Liver (tissue), 8 donors: ENCODE measurements at regions not wholly inside any gene's neighbourhood (a gene's known extent, or its start where the extent isn't known, plus 50 kb on each side); places are given as distances from the start of the nearest gene placed in this dataset.

Experiments used
- DNase-seq: peaks from one replicate; pipeline ENCODE4 v3.0.0-alpha.2; 2017; ENCODE audit warnings: low spot score
- H3K27ac ChIP-seq, 2 donors: one replicate each; pipeline ENCODE4 v1.7.0; 2013; ENCODE audit warnings: inconsistent platforms in 2 of 2, low read length in 2 of 2, control low read depth in 1 of 2, low read depth in 1 of 2, mild to moderate bottlenecking in 1 of 2
- H3K27me3 ChIP-seq, 4 donors: one replicate each; pipeline versions ENCODE4 v1.6.1 to v1.7.0; 2013; ENCODE audit warnings: low read length in 3 of 4, inconsistent platforms in 1 of 4, mild to moderate bottlenecking in 1 of 4, moderate library complexity in 1 of 4; ENCODE audit not compliant: control insufficient read depth in 4 of 4, insufficient read depth in 4 of 4
- H3K36me3 ChIP-seq, 4 donors: one replicate each; pipeline versions ENCODE4 v1.6.1 to v1.7.0; 2013; ENCODE audit warnings: low read length in 3 of 4, mild to moderate bottlenecking in 3 of 4, low read depth in 1 of 4, moderate library complexity in 1 of 4; ENCODE audit not compliant: control insufficient read depth in 4 of 4, insufficient read depth in 3 of 4
- H3K4me1 ChIP-seq, 4 donors: one replicate each; pipeline versions ENCODE4 v1.6.1 to v1.7.0; 2013; ENCODE audit warnings: low read length in 3 of 4, mild to moderate bottlenecking in 3 of 4, moderate library complexity in 1 of 4; ENCODE audit not compliant: control insufficient read depth in 4 of 4, insufficient read depth in 4 of 4
- H3K4me3 ChIP-seq, 3 donors: one replicate each; pipeline versions ENCODE4 v1.6.1 to v1.7.0; 2013; ENCODE audit warnings: low read length in 3 of 3, control low read depth in 1 of 3, low read depth in 1 of 3, mild to moderate bottlenecking in 1 of 3
- H3K9ac ChIP-seq, 2 donors: one replicate each; pipeline ENCODE4 v1.7.0; 2013; ENCODE audit warnings: low read length in 2 of 2, mild to moderate bottlenecking in 2 of 2, moderate library complexity in 2 of 2, control low read depth in 1 of 2, low read depth in 1 of 2
- H3K9me3 ChIP-seq, 4 donors: one replicate each; pipeline versions ENCODE4 v1.6.1 to v1.7.0; 2013; ENCODE audit warnings: low read length in 3 of 4; ENCODE audit not compliant: control insufficient read depth in 4 of 4
- FOXA1 ChIP-seq: IDR thresholded peaks from 2 replicates; pipeline ENCODE4 v1.6.1; 2016; ENCODE audit warnings: antibody characterized with exemption
- FOXA2 ChIP-seq: IDR thresholded peaks from 2 replicates; pipeline ENCODE4 v1.6.1; 2016; ENCODE audit warnings: antibody characterized with exemption
- GABPA ChIP-seq, 2 donors: IDR thresholded peaks in 1 of 2; conservative IDR thresholded peaks in 1 of 2; 2 replicates each; pipeline ENCODE4 v1.6.1; 2016; ENCODE audit warnings: antibody characterized with exemption in 2 of 2, mild to moderate bottlenecking in 1 of 2, moderate library complexity in 1 of 2
- HNF4A ChIP-seq, 2 donors: conservative IDR thresholded peaks; 2 replicates each; pipeline ENCODE4 v1.6.1; 2016; ENCODE audit warnings: antibody characterized with exemption in 2 of 2, mild to moderate bottlenecking in 2 of 2
- HNF4G ChIP-seq: IDR thresholded peaks from 2 replicates; pipeline ENCODE4 v1.6.1; 2016; ENCODE audit warnings: antibody characterized with exemption
- JUND ChIP-seq, 2 donors: IDR thresholded peaks; 2 replicates each; pipeline ENCODE4 v1.6.1; 2016; ENCODE audit warnings: antibody characterized with exemption in 2 of 2
- NR2F2 ChIP-seq: IDR thresholded peaks from 2 replicates; pipeline ENCODE4 v1.6.1; 2016; ENCODE audit warnings: antibody characterized with exemption
- RAD21 ChIP-seq, 2 donors: IDR thresholded peaks; 2 replicates each; pipeline ENCODE4 v1.6.1; 2016; ENCODE audit warnings: antibody characterized with exemption in 2 of 2, mild to moderate bottlenecking in 2 of 2
- RXRA ChIP-seq, 2 donors: IDR thresholded peaks; 2 replicates each; pipeline ENCODE4 v1.6.1; 2017 to 2018; ENCODE audit warnings: antibody characterized with exemption in 2 of 2, mild to moderate bottlenecking in 1 of 2
- SP1 ChIP-seq: IDR thresholded peaks from 2 replicates; pipeline ENCODE4 v1.6.1; 2018; ENCODE audit warnings: antibody characterized with exemption, mild to moderate bottlenecking
- TAF1 ChIP-seq: conservative IDR thresholded peaks from 2 replicates; pipeline ENCODE4 v1.6.1; 2016; ENCODE audit warnings: antibody characterized with exemption, mild to moderate bottlenecking
- YY1 ChIP-seq: IDR thresholded peaks from 2 replicates; pipeline ENCODE4 v1.6.1; 2016; ENCODE audit warnings: antibody characterized with exemption, mild to moderate bottlenecking
- WGBS: extraction: QIAGEN DNeasy Blood & Tissue Kit; methylation state at CpG from one replicate; pipeline ENCODE4 v1.1.7; 2013; 5-methylcytosine and 5-hydroxymethylcytosine counted together
- TF ChIP-seq, protein P1 (sequence below): fragments of 150-350 bp; IDR thresholded peaks from 2 replicates; pipeline ENCODE4 v1.5.1; 2017; ENCODE audit warnings: improper control_type of control experiment, low read depth, low read length; ENCODE audit not compliant: missing input control
- TF ChIP-seq, protein P2 (sequence below): IDR thresholded peaks from 2 replicates; pipeline ENCODE4 v1.6.1; 2016; ENCODE audit warnings: antibody characterized with exemption
- TF ChIP-seq, protein P3 (sequence below): IDR thresholded peaks from 2 replicates; pipeline ENCODE4 v1.6.1; 2016; ENCODE audit warnings: antibody characterized with exemption, mild to moderate bottlenecking
- TF ChIP-seq, protein P4 (sequence below): IDR thresholded peaks from 2 replicates; pipeline ENCODE4 v1.6.1; 2016; ENCODE audit warnings: antibody characterized with exemption
- donor health status: healthy.
- donor health status: healthy.
- donor health status: healthy.
- donor health status: healthy.
- donor health status: healthy.

DNA sequence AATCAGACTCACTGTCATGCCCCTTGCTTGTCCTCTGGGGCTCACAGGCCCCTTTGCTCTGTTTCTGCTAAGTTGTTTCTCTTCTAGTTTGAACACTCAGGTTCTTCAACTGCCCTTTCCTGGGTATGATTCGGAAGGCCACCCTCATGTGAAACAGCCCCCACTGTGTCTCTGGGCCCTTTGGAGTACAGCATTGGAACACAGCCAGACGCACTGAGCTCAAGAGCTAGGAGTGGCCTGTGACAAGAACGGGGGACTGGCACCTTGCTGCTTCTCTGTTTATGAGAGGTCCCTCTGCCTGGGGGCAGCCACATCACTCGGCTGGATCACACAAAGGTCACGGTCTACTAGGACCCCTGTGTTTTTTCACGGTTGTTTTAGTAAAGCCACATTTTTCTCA is 114.4 kb upstream of the ZC3H12A start:
- H3K27ac ChIP-seq, result no peak overlapping the region
- H3K27me3 ChIP-seq, result peaks cover 0 to 10% (median under 1%) of the 10 kb centered on the region in 4 donors
- 56% methylated on average over 6 of the region's 6 CpGs for WGBS
- H3K4me1 ChIP-seq, result no peaks in the 10 kb centered on the region
- H3K4me3 ChIP-seq, result no peak overlapping the region
- no peaks in the 10 kb centered on the region for H3K36me3 ChIP-seq
- TF ChIP-seq, protein P1, sequence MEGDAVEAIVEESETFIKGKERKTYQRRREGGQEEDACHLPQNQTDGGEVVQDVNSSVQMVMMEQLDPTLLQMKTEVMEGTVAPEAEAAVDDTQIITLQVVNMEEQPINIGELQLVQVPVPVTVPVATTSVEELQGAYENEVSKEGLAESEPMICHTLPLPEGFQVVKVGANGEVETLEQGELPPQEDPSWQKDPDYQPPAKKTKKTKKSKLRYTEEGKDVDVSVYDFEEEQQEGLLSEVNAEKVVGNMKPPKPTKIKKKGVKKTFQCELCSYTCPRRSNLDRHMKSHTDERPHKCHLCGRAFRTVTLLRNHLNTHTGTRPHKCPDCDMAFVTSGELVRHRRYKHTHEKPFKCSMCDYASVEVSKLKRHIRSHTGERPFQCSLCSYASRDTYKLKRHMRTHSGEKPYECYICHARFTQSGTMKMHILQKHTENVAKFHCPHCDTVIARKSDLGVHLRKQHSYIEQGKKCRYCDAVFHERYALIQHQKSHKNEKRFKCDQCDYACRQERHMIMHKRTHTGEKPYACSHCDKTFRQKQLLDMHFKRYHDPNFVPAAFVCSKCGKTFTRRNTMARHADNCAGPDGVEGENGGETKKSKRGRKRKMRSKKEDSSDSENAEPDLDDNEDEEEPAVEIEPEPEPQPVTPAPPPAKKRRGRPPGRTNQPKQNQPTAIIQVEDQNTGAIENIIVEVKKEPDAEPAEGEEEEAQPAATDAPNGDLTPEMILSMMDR, result no peak
- TF ChIP-seq HNF4G (no peak), TAF1 (no peak), FOXA2 (no peak), NR2F2 (no peak), YY1 (no peak), FOXA1 (no peak), JUND (IDR thresholded peaks at IDR 0.05) (no peak), RXRA (IDR thresholded peaks at IDR 0.05) (no peak), GABPA (IDR thresholded peaks at IDR 0.05 in 1 of 2, conservative IDR thresholded peaks at IDR 0.05 in 1 of 2) (no peak), HNF4A (conservative IDR thresholded peaks at IDR 0.05) (no peak), RAD21 (IDR thresholded peaks at IDR 0.05) (no peak), SP1 (no peak)
- TF ChIP-seq, protein P2, sequence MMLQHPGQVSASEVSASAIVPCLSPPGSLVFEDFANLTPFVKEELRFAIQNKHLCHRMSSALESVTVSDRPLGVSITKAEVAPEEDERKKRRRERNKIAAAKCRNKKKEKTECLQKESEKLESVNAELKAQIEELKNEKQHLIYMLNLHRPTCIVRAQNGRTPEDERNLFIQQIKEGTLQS, result no peak
- TF ChIP-seq, protein P3, sequence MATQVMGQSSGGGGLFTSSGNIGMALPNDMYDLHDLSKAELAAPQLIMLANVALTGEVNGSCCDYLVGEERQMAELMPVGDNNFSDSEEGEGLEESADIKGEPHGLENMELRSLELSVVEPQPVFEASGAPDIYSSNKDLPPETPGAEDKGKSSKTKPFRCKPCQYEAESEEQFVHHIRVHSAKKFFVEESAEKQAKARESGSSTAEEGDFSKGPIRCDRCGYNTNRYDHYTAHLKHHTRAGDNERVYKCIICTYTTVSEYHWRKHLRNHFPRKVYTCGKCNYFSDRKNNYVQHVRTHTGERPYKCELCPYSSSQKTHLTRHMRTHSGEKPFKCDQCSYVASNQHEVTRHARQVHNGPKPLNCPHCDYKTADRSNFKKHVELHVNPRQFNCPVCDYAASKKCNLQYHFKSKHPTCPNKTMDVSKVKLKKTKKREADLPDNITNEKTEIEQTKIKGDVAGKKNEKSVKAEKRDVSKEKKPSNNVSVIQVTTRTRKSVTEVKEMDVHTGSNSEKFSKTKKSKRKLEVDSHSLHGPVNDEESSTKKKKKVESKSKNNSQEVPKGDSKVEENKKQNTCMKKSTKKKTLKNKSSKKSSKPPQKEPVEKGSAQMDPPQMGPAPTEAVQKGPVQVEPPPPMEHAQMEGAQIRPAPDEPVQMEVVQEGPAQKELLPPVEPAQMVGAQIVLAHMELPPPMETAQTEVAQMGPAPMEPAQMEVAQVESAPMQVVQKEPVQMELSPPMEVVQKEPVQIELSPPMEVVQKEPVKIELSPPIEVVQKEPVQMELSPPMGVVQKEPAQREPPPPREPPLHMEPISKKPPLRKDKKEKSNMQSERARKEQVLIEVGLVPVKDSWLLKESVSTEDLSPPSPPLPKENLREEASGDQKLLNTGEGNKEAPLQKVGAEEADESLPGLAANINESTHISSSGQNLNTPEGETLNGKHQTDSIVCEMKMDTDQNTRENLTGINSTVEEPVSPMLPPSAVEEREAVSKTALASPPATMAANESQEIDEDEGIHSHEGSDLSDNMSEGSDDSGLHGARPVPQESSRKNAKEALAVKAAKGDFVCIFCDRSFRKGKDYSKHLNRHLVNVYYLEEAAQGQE, result no peak
- TF ChIP-seq, protein P4, sequence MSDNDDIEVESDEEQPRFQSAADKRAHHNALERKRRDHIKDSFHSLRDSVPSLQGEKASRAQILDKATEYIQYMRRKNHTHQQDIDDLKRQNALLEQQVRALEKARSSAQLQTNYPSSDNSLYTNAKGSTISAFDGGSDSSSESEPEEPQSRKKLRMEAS, result no peak
- no peak overlapping the region for H3K9ac ChIP-seq
- no peaks in the 10 kb centered on the region for H3K9me3 ChIP-seq
- no peak for DNase-seq

DNA sequence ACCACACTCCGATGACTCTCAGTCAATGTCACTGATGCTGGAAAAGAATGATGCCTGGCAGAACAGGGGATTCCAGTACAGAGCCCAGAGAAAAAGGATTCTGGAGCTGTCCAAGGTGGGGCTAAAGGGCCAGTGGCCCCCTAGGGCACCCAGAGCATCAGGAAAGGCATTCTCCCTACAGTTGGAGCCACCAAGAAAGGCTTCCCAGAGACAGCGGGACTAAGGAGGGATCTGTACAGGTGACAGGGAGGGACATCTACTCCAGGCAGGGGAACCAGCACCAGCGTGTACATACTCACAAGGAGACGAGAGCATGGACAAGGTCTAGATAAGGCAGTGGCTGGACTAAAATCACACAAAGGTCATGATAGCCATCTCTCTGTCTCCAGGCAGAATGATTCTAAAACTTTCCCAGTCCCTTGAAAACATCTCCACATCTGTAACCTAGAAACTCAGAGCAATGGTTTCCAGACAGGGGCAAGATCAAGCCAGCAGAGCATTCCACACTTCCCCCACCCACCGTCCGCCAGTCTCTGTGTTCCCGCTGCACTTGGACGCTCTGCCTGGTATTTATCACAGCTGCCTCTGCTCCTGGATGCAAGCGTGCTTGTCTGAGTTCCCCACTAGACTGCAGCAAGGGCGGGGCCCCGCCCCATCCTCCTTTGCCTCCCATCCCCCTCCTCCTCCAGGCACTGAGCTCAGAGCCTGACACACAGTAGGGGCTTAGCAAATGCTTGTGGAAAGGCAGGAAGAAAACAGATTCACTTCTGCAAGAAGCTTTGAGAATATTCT is 111.6 kb upstream of the ZC3H12A start:
- Histone ChIP-seq H3K27ac (no peak overlapping the region), H3K27me3 (peaks cover 0 to 10% (median 2%) of the 10 kb centered on the region in 4 donors), H3K36me3 (no peaks in the 10 kb centered on the region), H3K4me1 (no peaks in the 10 kb centered on the region), H3K9me3 (peaks cover 0 to 5% (median 2%) of the 10 kb centered on the region in 4 donors), H3K4me3 (no peak overlapping the region), H3K9ac (no peak overlapping the region)
- no peak for TF ChIP-seq FOXA2
- no peak for TF ChIP-seq FOXA1
- TF ChIP-seq HNF4A (conservative IDR thresholded peaks at IDR 0.05), result no peak
- TF ChIP-seq, protein P3, result no peak
- WGBS, result 19% methylated on average over 11 of the region's 11 CpGs
- DNase-seq, result no peak
